HG03558 (cell line): ENCODE measurements at regions not wholly inside any gene's neighbourhood (a gene's known extent, or its start where the extent isn't known, plus 50 kb on each side); places are given as distances from the start of the nearest gene placed in this dataset.

Experiments
- ATAC-seq: cut with Tn5 transposase; IDR thresholded peaks from one replicate; pipeline ENCODE4 v1.9.1; 2021; ENCODE audit warnings: moderate number of reproducible peaks; ENCODE audit not compliant: unreplicated experiment; ENCODE audit errors: extremely low read depth

DNA sequence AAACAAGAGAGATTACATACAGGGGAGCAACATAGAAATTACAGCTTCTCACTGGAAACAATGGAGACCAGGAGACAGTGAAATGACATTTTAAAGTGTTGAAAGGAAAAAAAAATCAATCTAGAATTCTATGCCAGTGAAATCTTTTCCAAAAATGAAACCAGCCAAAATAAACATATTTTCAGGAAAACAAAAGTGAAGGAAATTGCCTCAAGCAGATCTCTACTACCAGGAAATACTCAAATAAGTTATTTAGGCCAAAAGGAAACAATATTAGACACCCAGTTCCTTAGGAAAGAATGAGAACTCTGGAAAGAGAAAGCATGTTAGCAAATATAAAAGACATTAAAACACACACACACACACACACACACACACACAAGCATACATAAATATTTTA lies 339.9 kb upstream of the NCKAP5 start:
- no peak for ATAC-seq

DNA sequence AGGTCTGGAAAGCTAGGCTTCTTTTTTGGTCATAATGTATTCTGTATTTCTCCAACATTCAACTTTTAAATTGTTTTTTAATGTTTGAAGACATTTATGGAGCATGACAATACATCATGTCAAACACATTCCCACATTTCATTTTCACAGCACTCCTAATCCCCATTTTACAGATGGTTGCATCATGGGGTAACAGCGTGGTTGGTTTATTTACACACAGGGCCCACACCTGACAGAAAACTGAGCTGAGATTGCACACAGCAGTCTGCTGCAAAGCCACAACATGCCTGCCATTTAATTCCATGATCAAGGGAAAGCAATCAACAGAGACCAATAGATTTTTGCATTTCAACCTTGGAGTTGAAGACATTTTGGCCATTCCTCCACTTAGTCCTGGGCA lies 335.7 kb upstream of the MGAT5 start:
- no peak for ATAC-seq

DNA sequence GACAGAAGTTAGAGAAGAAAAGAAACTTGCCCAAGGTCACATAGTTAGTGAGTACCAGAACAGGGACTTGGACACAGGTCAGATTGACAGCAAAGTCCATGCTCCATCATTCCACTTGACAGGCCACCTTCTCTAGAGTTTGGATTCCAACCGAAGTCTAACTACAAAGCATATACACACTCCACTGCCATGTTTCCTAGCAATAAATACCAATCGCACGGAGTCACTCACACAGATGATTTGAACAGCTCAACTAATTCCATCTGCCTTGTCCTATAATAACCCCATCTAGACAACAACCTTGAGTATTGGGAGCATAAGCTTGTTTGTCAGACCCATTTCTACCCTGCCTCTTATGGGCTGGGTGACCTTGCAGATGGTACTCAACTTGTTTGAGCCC lies 334.6 kb upstream of the MGAT5 start:
- ATAC-seq: no peak

DNA sequence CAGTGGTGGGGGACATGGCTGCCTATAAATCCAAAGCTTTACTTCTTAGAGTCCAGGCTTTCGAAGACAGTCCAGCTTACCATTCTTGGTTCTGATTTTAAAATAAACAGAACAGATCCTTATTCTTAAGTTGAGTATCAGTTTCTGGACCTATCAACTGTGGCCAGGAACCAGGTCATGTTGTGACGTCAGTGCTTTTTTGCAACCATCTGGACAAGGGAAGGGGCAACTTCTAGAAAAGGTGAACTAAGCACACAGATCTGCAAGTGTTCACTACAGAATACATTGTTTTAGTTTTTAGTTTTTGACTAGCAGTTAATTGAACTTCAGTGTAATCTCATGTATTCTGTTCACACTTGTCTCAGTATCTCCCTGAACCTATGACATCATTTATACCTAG lies 326.0 kb upstream of the MGAT5 start:
- no peak for ATAC-seq

DNA sequence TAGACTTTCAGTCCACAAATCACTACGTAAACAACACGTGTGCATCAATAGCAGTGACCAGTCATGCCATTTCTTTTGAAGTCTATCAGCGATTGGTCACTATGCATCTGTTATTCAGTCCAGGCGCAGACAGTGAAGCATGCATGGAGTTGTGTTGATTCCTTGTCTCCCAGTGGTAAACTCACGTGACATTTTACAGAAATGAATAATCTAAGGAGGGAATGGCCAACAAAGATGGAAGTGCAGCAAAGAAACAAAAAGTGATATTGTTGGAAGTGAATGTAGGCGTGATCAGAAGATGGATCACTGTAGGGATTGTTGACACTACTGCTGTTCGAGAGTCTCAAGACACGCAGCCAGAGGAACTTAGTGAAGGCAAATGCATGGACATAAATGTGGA lies 317.8 kb upstream of the MGAT5 start:
- no peak for ATAC-seq

DNA sequence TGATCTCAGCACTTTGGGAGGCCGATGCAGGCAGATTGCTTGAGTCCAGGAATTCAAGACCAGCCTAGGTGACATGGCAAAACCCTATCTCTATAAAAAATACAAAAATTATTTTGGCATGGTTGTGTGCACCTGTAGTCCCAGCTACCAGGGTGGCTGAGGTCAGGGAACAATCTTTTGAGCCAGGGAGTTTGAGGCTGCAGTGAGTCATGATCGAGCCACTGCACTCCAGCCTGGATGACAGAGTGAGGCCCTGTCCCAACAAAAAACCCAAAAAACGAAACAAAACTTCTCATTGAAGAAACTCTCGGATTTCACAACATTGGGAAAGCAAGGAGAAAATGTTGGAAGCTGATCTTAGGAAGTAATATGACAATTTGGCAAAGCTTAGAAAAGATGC lies 317.3 kb upstream of the MGAT5 start:
- no peak for ATAC-seq

DNA sequence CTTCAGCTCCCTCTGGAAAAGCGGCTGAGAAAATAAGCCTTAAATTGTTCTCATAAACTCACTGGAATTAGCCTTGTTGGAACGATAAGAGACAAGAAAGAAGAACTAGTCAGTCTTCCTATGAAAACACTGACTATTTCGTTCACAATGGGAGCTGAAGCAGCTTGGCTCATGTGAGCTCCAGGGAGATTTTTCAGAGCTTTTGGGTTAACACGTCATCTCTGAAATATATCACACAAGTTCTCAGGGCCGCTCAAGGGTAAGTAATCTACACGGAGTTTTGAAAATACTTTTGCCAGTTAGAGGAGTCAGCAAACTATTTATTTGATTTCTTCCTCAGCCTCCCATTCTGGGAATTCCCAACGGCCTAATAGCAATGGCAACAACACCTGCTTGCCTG lies 316.2 kb upstream of the MGAT5 start:
- ATAC-seq: no peak

DNA sequence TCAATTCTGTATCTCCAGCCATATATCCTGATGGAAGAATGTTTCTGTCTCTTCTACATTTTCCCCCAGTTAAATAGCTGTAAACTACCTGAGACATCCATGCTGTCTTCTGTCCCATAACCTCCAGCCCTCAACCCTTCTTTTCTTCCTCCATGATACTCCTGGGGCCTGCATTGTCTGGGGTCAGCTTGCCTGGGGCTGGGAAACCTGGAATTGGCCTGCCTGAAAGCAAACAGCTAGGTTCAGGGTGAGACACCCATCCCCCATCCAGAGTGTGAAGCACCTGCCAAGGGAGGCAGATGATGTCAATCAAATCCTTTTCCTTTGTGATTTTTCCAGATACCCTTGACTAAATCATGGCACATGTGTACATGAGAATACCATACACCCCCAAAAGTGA lies 313.7 kb upstream of the MGAT5 start:
- ATAC-seq: no peak

DNA sequence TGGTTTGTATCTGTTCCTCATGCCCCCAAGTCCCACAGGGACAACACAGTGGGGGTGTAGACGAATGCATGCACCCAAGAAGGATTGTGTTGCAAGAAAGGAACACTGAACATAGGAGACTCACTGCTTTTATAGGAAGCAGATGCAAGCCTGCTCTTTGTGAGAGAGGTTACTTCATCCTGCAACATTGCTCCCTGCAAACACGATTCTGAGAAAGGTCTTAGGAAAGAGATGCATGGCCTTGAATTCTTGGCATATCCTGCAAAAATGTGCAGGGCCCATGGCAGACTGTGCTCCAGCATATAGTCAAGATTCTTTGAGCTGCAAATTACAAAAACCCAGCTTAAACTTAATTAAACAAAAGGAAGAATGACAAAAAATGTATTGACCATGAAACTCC lies 312.2 kb upstream of the MGAT5 start:
- no peak for ATAC-seq

DNA sequence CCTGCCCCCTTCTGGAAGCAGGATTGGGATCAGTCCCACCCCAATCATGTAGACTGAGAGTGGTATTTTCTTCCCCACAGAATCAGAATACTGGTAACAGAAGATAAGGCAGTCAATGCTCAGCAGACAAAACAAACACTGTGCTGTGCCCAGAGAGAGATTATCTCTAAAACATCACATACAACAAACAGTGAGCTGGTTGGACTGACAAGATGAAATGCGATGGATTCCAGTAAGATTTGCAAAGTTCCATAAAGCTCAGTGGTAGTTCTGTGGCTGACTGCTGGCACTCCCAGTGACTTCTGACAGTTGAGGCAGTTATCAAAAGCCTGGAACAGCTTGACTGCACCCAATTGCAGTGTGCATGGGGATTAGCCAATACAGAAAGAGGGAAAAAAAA lies 311.5 kb upstream of the MGAT5 start:
- no peak for ATAC-seq

DNA sequence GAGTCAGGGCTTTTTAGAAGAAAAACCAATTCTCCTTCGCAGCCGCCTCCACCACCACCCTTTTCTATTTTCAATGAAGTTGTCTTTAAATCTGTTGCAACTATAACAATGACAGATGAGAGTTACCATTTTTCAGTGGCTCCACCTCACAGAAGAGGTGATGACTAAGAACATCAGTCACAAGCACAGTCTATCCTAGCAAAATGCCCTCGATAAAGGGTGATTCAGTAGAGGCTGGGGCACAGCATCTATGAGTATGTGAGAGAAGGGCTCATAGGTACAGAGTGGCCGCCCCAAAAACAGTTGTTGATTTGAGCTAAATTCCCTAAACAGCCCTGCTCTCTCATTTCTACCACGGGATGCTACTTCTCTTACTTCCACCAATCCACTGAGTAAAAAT lies 310.8 kb upstream of the MGAT5 start:
- ATAC-seq: no peak

DNA sequence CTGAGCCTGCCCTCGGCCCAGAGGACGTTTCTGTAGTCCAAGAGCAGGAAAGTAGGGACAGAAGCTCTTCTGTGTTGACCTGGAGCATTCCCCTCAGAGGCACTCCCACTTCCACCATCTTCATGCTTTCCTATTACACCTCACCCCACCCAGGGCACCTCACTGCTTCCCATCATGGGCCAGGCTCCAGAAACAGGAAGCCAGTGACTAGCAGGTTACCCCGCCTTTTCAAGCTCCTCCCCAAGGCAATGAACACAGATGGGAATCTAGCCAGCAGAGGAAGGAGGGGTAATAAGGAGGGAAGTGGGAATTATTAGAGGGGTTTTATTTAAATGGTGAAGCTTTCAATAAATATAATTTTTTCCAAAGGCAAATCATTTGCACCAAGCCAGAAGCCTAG lies 308.8 kb upstream of the MGAT5 start:
- no peak for ATAC-seq

DNA sequence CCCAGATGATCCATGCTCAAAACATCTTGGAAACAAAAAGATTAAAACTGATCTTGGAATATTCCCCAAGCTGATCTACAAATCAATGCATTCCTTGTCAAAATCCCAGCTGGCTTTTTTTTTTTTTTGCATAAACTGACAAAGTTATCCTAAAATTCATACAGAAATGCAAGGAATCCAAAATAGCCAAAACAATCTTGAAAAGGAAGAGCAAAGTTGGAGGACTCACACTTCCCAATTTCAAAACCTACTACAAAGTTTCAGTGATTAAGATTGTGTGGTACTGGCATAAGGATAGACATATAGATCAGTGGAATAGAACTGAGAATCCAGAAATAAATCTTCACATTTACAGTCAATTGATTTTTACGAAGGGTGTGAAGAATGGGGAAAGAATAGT lies 306.8 kb upstream of the MGAT5 start:
- ATAC-seq: no peak

DNA sequence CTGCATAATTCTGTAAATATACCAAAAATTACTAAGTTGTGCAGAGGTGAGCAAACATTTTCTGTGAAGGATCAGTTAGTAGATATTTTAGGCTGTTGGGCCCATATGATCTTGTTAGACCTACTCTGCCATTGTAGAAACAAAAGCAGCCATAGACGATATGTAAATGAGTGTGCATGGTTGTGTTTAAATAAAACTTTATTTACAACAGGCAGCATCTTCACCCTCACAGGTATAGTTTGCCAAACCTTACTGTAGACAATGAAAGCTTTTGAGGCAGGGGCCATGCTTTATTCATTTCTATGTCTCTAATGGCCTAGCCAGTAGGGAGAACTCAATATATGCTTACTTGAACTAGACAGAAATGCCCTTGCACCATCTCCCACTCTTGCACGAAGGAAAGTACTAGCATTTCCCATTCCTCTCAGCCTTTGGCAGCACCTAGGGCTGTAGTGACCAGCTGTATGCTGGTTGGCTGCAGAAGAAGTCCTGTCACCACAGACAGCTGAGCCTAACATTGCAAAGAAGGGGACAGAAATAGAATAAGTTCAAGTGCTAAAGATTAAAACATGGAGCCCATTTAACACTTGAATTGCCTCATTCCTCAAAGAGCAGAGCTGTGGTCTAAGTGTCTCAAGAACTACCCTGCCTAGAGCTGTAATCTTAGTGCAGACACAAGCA lies 305.1 kb upstream of the MGAT5 start:
- ATAC-seq: no peak

DNA sequence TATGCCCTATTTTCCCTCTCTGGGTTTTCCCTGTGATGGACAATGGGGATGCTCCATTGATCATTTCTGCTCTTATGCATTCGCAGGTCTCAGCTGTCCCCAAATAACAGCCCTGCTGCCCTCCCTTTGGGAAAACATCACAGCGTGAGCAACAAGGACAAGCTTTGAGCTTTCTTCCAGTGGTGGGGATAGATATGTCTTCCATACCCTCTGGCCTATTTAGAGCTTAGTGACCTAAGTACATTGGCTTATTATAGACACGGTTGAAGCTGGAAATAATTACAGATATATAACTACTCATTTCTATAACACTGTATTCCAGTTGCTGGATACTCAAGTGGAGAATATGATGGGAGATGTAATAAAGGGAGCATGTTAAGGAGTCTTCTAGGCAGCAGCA lies 304.3 kb upstream of the MGAT5 start:
- no peak for ATAC-seq

DNA sequence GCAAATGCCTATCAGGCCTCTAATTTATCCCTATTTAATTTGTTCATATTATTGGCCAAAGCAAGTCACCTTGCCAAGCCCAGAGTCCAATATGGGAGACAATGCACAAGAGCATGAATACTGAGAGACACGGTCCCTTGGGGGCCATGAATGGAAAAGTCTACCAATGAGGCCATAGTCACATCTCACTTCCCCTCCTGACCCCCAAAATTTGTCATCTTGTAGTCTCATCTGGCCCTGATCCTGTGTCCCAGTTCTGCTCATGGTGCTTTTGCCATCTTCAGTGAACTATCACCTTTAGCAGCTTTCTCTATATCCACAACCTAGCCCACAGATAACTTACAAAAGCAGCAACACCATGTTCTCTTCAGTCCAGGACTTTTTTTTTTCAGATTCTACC lies 302.7 kb upstream of the MGAT5 start:
- ATAC-seq: no peak

DNA sequence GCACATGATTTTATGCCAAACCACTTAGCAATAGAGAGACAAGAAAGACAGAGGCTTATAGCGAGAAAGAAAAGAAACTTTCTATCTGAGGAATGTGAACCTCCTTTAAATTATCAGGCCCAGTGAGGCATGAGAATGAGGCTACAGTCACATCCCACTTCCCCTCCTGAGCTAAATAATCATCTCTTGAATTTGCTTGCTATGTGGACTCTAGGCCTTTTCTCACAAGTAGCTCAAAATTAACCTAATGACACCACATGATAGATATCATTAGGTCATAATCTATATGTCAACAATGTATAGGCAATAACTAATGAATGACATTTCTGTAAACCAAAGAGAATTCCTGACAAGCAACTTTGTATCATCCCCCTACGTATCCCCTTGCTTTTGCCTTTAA lies 301.5 kb upstream of the MGAT5 start:
- peak; percentile 32 for ATAC-seq

DNA sequence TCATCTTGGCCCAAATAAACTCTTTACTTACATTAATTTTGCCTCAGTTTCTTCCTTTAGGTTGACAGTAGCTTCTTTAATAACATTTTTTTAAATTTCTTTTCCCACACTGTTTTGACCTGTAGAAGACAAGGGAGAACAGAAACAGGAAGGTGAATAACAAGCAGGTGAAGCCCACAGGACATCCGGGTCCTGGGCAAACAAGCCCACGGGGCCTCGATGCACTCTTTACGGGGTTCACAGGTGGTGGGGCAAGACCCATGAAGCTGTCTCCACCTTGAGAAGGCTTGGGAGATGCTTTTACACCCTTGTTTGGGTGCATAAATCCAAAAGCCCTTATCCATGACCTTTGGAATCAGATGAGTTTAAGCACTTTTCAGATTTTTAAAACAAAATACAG lies 301.0 kb upstream of the MGAT5 start:
- ATAC-seq: no peak

DNA sequence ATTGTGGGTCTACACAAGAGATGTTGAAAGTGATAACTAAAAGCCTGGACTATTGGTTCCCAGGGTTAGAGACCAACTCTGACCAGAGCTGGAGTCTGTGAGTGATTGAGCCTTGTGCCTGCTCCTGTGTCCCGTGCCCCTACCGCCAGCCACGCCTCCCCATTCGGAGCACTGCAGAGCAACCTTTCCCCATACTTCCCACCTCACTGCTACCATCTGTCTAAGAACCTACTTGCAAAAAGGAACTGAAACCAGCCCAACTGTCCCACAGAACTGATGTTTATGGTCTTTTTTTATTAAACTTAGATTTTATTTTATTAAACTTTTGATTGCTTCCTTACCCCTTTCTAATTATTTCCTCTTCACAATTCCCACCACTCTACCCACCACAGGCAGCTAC lies 300.3 kb upstream of the MGAT5 start:
- ATAC-seq: peak; percentile 50

DNA sequence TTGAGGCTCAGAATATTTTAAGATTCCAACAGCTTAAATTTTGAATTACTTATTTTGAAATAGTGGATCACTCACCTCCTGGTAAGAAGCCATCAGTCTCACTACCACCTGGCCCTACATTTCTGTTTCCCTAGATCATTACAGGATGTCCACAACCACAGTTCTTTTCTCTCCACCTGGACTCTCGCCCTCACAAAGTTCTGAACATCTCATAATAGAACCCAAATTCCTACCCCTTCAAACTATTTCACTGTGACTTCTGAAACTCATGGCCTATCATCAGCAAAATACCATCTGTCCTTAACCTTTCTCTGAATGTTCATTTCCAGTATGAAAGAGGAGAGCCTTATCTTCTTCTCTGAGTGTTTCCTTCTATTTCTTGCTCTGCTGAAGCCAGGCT lies 299.2 kb upstream of the MGAT5 start:
- no peak for ATAC-seq

DNA sequence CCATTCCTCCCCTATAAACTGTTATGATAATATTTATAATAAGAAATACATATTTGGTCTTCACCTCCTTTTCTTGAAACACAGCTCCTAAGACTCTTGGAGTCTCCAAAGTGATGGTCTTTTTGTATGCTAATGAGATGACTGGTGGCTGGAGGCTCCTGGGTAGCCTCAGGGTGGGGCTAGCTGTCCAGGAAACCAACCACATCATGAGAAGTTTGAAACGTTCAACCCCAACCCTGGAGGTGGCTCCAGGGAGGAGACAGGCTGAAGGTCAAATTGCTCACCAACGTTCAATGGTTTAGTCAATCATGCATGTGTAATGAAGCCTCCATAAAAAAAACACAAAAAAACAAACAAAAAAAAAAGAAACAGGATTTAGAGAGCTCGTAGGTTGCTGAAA lies 298.7 kb upstream of the MGAT5 start:
- ATAC-seq: no peak

DNA sequence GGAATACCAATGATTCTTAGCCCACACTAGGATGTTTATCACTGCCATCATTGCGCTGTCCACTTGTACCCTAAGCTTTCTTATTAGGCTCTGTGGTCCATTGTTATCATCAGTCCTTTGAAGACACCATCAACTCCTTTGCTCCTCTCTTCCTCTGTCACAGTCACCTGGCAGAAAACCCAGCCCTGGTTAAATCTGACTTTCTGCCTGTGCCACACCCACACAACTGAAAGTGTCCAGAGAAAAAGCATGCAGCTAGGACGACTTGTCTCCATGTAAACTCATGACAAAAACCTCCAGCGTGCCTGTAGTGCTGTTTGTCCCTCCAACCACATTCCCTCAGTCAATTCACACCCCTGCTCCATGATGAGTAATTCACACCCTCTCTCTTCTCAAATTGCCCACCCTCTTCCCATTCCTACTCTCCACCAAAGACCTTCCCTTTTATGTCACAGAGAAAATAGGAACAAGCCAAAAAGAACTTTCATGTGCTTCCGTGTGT lies 297.4 kb upstream of the MGAT5 start:
- ATAC-seq: no peak
